GM21576 (cell line): ENCODE measurements at regions not wholly inside any gene's neighbourhood (a gene's known extent, or its start where the extent isn't known, plus 50 kb on each side); places are given as distances from the start of the nearest gene placed in this dataset.
"Not testable (repeated sequence)": the region's sequence is repeated elsewhere in the genome, so short reads cannot be mapped to it uniquely, and the experiment has no call there.

ENCODE experiments used
- ATAC-seq: cut with Tn5 transposase; IDR thresholded peaks from one replicate; pipeline ENCODE4 v1.9.1; 2021; ENCODE audit warnings: mild to moderate bottlenecking, moderate library complexity; ENCODE audit not compliant: unreplicated experiment

GRCh38 chr4:14155803-14156202 lies 528.3 kb upstream of the BOD1L1 start:
- ATAC-seq, result no peak

- peak; percentile 67 for ATAC-seq
Observed at GRCh38 chr4:14157262-14157661, 529.7 kb upstream of the BOD1L1 start.

DNA sequence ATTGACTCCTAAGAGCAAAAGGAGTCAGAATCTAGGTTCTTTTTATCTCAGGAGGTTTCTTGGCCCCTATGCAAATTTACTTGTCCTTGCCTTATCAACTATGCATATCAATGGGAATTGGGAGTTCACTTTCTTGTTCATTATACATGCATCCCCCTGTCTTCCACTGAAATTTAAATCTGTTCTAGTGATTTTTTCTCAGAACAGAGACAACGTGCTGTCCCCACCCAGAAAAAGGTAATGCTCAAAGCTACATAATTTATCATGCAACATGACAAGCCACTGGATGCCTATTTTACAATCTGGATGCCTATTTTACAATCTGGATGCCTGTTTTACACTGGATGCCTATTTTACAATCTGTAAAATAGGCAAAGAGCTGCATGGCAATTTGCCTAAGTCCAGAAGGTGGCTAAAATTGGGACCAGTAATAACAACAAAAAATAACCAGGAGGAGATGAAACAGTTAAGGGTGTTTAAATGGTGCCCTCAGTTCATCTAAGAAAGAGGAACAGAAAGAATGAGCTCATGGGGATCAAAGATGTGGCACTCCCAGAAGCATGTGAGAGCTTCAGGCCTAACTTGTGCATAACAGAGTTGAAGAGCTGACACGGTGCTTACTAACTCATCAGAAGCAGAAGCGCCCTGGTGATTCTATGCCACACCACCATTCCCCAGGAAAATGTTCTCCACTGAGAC lies 537.8 kb upstream of the BOD1L1 start:
- peak; percentile 100 for ATAC-seq

- no peak for ATAC-seq
Observed at GRCh38 chr4:14167876-14168510, 540.5 kb upstream of the BOD1L1 start.

GRCh38 chr4:14168919-14169318 lies 541.4 kb upstream of the BOD1L1 start:
- ATAC-seq, result peak; percentile 49

DNA sequence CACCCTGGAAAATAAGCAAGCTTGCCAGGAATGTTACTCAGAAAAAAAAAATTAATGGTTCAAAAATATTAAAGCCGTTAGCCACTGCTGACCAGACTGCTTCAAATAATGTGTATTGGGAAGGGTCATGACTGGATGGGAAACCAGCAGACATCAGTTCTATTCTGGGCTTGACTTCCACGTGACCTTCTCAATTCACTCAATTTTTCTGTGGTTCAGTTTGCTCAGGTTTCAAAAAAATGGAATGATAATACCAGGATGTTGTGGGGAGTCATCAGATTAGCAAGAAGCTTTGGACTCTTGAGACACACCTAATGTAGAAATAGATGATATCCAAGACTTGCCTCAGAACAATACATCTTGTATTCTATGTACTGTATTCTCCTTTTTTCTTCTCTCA lies 541.9 kb upstream of the BOD1L1 start:
- no peak for ATAC-seq

DNA sequence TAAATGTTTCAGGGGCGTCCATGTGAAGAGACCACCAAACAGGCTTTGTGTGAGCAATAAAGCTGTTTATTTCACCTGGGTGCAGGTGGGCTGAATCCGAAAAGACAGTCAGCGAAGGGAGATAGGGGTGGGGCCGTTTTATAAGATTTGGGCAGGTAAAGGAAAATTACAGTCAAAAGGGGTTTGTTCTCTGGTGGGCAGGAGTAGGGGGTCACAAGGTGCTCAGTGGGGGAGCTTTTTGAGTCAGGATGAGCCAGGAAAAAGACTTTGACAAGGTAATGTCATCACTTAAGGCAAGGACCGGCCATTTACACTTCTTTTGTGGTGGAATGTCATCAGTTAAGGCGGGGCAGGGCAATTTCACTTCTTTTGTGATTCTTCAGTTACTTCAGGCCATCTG lies 542.4 kb upstream of the BOD1L1 start:
- not testable (repeated sequence) for ATAC-seq

DNA sequence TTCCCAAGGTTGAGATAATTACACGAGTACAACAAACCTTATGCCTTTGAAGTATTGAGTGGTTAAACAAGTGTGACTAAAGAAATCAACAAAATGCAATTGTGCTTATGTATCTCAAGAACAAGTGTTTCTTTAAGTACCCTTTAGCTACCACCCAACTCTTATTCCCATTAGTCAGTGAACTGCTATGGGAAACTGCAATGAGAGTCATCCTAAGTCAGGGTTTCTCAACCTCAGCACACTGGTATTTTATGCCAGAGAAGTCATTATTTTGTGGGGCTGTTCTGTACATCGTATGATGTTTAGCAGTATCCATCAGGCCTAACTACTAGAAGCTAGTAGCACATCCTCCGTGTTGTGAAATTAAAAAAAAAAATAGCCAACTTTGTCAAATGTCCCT lies 549.1 kb upstream of the BOD1L1 start:
- ATAC-seq, result no peak

DNA sequence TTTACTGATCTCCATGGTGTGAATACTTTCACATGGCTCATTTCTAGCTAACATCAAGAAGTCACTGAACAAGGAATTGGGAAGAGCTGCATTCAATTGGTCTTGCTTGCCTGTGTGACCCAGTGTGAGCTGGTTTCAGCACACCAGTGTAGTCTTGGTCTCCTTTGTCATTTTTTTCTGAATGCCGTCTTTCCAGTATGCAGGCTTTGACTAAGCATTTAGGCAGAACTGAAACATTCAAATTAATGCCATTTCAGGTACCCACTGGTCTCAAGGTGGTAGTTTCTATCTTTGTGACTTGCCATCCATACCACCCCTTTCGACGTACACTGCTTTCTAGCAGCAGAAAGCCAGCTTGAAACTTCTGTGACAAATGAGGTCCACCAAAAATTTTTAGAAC lies 550.5 kb upstream of the BOD1L1 start:
- ATAC-seq, result peak; percentile 92

- ATAC-seq, result peak; percentile 68
Observed at GRCh38 chr4:14178421-14178820, 550.9 kb upstream of the BOD1L1 start.

DNA sequence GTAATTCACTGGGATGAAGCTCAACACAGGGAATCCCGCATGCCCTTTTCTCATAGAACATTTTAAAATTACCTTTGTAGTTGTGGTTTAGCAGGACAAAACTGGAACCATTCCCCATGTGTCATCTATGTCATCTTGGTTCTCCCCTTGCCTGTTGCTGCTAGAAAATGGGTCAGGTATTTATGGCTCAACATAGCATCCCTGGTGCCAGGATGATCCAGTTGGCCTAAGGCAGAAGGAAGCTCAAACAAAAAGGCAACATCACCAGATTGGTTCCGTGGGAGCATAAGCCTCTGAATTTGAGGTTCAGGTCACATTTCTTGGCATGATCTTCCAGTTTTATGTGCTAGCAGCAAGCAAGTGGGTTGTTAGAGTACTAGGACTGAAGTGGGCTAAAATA lies 552.6 kb upstream of the BOD1L1 start:
- no peak for ATAC-seq

DNA sequence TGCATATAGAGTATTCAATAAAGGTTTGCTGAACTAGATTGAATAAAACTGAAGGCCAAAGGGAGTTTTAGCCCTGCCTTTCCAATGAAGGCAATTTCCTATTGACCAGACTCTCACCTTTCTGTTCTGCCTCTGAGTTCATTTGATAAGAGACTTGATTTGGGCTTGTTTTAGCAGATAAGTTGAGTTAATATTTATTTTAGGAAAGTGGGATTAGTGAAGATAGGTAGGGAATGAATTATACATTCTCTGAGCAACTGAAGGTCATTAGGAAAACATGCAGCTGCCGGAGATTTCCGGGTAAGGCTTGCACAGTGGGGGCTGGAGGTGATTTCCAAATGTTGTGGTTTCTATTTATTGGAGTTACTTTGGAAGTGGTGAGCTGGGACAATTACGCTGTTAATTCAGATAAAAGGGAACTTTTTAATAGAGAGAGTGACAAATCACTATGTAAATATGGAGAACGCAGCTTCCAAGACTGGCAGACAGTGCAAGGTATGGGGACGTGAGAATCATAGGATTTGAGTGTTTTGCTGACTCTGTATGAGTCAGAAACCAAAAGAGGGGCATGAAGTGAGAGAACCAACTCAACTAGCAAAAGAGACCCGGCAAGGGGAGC lies 553.6 kb upstream of the BOD1L1 start:
- no peak for ATAC-seq

- ATAC-seq, result no peak
Observed at GRCh38 chr4:14182148-14182547, 554.6 kb upstream of the BOD1L1 start.

DNA sequence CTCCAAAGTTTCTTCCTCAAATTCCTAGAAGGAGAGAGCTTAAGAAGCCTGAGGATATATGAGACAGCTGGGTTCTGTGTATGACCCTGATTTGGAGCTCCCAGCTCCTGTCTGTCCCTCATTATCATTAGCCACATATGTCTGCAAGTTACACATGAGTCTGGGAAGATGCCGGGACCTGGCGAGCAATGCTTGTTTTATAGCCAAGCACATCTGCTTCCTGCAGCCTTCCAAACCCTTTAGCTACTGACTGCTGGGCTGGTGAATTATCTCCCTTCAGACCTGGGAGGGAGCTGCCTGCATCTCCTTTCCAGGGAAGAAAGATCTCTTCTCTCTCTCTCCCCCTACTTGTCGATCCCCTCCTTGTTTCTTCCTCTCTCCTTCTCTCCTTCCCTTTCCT lies 556.7 kb upstream of the BOD1L1 start:
- no peak for ATAC-seq

DNA sequence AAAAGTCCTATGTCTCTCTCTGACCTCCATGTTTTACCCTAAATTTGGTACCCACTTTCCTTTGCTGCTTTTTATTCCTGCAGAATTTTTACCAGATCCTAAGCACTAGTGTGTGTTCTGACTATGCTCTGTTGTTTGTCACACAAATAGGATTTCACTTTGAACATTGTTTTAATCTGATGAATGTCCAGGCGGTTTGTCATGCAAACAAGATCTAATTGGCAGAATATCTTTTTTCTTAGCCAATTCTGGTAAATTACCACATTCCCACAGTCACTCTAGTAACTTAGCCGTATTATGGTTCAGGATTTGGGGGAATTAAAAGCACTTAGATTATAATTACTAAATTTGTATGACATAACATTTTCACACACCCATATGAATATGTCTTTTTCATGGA lies 557.2 kb upstream of the BOD1L1 start:
- no peak for ATAC-seq

DNA sequence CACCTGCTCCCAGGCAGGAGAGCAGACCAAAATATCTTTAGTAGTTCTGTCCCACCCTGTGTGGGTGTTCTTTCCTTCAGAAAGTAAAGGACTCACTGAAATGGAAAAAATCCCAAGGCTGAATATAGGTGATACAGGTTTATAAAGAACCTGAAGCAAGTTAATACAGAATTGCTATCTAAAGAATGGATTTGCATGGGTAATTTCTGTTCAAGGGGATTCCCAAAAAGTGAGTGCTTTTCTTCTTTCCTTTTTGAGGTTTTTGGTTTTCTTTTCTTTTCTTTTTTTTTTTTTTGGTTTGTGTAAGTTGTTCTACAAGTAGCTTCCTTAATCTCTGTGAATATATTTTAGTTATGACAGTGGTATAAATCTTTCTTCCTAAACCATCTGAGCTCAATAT lies 560.7 kb upstream of the BOD1L1 start:
- no peak for ATAC-seq

GRCh38 chr4:14193601-14194000 lies 566.1 kb upstream of the BOD1L1 start:
- ATAC-seq, result no peak

DNA sequence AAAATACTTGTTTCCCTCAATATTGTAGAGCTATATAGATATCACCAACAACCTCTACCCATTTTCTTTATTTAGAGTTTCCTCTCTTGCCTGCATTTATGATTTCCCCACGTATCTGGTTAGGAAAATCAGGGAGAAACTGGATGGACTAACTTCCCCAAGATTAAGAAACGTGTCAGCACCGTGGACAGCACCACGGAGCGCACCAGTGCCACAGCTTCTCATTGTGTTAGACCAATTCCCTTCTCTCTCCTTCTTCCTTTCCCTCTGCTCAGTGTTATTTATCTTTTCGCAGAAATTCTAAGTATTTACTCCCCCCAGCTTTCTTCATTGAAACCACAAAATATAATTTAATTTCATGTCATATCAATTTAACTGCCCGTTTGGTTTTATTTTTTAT lies 568.6 kb upstream of the BOD1L1 start:
- ATAC-seq, result no peak

- no peak for ATAC-seq
Observed at GRCh38 chr4:14215116-14215770, 587.7 kb upstream of the BOD1L1 start.

GRCh38 chr4:14217401-14217800 lies 589.9 kb upstream of the BOD1L1 start:
- ATAC-seq, result no peak

- no peak for ATAC-seq
Observed at GRCh38 chr4:14218641-14219040, 591.1 kb upstream of the BOD1L1 start.

DNA sequence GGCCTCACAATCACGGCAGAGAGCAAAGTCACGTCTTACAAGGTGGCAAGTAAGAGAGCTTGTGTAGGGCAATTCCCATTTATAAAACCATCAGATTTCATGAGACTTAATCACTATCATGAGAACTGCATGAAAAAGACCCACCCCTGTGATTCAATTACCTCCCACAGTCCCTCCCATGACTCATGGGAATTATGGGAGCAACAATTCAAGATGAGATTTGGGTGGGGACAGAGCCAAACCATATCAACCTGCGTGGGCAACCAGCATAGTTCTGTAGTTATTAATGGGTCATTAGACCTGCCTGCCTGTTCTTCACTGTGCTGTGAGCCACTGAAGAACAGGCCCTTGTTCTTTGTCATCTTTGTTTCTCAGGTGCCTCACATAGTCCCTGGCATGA lies 593.7 kb upstream of the BOD1L1 start:
- ATAC-seq, result no peak
